ENCODE measurements at regions not wholly inside any gene's neighbourhood (a gene's known extent, or its start where the extent isn't known, plus 50 kb on each side); places are given as distances from the start of the nearest gene placed in this dataset.

DNA sequence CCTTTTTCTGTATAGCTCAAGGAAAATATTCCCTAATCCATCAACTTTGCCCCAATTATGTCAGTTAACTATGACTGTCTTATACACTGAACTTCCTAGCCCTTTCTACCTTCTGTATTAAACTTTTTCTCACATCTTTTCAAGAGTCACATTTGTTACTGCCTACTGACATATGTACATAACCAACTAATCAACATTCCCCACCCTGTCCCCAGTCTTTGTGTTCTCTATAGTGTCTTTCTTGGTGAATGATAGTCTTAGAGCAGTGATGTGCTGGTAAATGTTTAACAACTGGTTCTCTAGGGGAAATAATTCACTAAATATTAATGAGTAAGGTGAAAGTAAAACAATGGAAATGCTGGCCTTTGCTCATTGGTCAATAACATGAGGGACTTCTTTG is 61.6 kb upstream of the PIK3C3 start:
- ChIA-PET SMC1A (ENCODE audit: uncharacterized antibody, unreplicated experiment) (interaction anchor here (1.8 kb wide), 1 partner anchor 16 kb away, joined by 4 read pairs; no protein-coding TSS in a partner anchor), POLR2A (no interaction called here), RAD21 (ENCODE audit: unreplicated experiment) (no interaction called here), CTCF (interaction anchor here (1.8 kb wide), 1 partner anchor 15 kb away, joined by 6 read pairs; no protein-coding TSS in a partner anchor)
- Histone ChIP-seq H3K4me2 (ENCODE audit: control insufficient read depth, insufficient read depth) (no peak overlapping the region), H3K79me2 (ENCODE audit: control insufficient read depth, insufficient read depth, low read length) (no peaks in the 10 kb centered on the region), H3K9ac (ENCODE audit: control insufficient read depth, insufficient read depth, low read length) (no peak overlapping the region), H4K20me1 (ENCODE audit: control insufficient read depth, insufficient read depth) (no peaks in the 10 kb centered on the region), H2AFZ (ENCODE audit: control insufficient read depth, low read depth, low read length) (no peak overlapping the region), H3K36me3 (ENCODE audit: control insufficient read depth in 2 of 2, insufficient read depth in 2 of 2, low read length in 1 of 2) (no peaks in the 10 kb centered on the region), H3K4me3 (no peak overlapping the region), H3K27me3 (replicated peaks in 1 of 2; ENCODE audit: control insufficient read depth in 2 of 2, insufficient read depth in 2 of 2, low read length in 1 of 2) (no peaks in the 10 kb centered on the region), H3K27ac (ENCODE audit: control insufficient read depth, insufficient read depth) (no peak overlapping the region), H3K9me3 (replicated peaks; ENCODE audit: control insufficient read depth, insufficient read depth, low read length) (no peaks in the 10 kb centered on the region; the same call in 2 of the 3 replicates), H3K4me1 (ENCODE audit: control insufficient read depth, insufficient read depth, low read length) (no peaks in the 10 kb centered on the region)
- intact Hi-C loops (cut with micrococcal nuclease; ENCODE audit: unreplicated experiment): no loop called here
- TF ChIP-seq SIX5 (IDR thresholded peaks at IDR 0.05; ENCODE audit: low read depth, low read length, severe bottlenecking): no peak
- no peak for TF ChIP-seq KLF5 (IDR thresholded peaks at IDR 0.05; ENCODE audit: partially characterized antibody)
- no peak for TF ChIP-seq FOXK2 (IDR thresholded peaks at IDR 0.05)
- ATAC-seq (no peak), DNase-seq (ENCODE audit: low read depth, low spot score) (no peak), FAIRE-seq (no peak)
- no TSS peak for BruUV-seq (replicated peaks)
- in situ Hi-C loops (cut with MboI): no loop called here

DNA sequence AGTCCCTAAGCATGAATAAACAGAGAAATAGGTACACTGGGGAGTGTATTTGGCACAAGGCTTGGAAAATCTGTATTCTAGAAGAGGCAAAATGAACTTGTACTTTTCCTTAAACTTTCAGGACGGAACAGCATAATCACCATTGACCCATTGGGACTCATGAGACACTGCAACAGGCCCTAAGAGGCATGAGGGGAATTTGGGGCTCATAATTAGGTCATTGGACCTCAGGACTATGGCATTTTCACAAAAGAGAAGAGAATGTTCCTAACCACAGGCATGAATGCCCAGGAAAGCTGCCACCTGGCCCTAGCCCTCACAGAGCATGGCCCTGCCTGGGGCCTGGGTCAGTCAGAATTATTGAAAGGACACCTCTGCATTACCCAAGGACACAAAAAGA is 67.9 kb upstream of the PIK3C3 start:
- no peaks in the 10 kb centered on the region for H3K4me1 ChIP-seq (ENCODE audit: control insufficient read depth, insufficient read depth, low read length)
- CTCF ChIA-PET: no interaction called here
- H3K27ac ChIP-seq (ENCODE audit: control insufficient read depth, insufficient read depth): no peak overlapping the region
- no peak for DNase-seq (ENCODE audit: low read depth, low spot score)
- ATAC-seq: no peak
- 0% methylated on average over 1 of the region's 1 CpG for WGBS (ENCODE audit: insufficient coverage, insufficient replicate concordance, low lambda C conversion rate, missing lambda C conversion rate)
- no peak overlapping the region for H3K4me3 ChIP-seq
- H3K36me3 ChIP-seq (ENCODE audit: control insufficient read depth in 2 of 2, insufficient read depth in 2 of 2, low read length in 1 of 2): no peaks in the 10 kb centered on the region
- H3K79me2 ChIP-seq (ENCODE audit: control insufficient read depth, insufficient read depth, low read length): no peaks in the 10 kb centered on the region
- no peaks in the 10 kb centered on the region for H4K20me1 ChIP-seq (ENCODE audit: control insufficient read depth, insufficient read depth)
- RAD21 ChIA-PET (ENCODE audit: unreplicated experiment): no interaction called here
- H3K4me2 ChIP-seq (ENCODE audit: control insufficient read depth, insufficient read depth): no peak overlapping the region
- H3K27me3 ChIP-seq (replicated peaks in 1 of 2; ENCODE audit: control insufficient read depth in 2 of 2, insufficient read depth in 2 of 2, low read length in 1 of 2): no peaks in the 10 kb centered on the region; a peak in 1 of 4 replicates
- no peak for FAIRE-seq
- no peaks in the 10 kb centered on the region for H3K9me3 ChIP-seq (replicated peaks; ENCODE audit: control insufficient read depth, insufficient read depth, low read length)
- intact Hi-C loops (cut with micrococcal nuclease; ENCODE audit: unreplicated experiment): no loop called here
- no TSS peak for BruUV-seq (replicated peaks)
- H3K9ac ChIP-seq (ENCODE audit: control insufficient read depth, insufficient read depth, low read length): no peak overlapping the region
- POLR2A ChIA-PET: no interaction called here
- no peak overlapping the region for H2AFZ ChIP-seq (ENCODE audit: control insufficient read depth, low read depth, low read length)
- in situ Hi-C loops (cut with MboI): no loop called here
- SMC1A ChIA-PET (ENCODE audit: uncharacterized antibody, unreplicated experiment): no interaction called here
- TF ChIP-seq, protein P1, sequence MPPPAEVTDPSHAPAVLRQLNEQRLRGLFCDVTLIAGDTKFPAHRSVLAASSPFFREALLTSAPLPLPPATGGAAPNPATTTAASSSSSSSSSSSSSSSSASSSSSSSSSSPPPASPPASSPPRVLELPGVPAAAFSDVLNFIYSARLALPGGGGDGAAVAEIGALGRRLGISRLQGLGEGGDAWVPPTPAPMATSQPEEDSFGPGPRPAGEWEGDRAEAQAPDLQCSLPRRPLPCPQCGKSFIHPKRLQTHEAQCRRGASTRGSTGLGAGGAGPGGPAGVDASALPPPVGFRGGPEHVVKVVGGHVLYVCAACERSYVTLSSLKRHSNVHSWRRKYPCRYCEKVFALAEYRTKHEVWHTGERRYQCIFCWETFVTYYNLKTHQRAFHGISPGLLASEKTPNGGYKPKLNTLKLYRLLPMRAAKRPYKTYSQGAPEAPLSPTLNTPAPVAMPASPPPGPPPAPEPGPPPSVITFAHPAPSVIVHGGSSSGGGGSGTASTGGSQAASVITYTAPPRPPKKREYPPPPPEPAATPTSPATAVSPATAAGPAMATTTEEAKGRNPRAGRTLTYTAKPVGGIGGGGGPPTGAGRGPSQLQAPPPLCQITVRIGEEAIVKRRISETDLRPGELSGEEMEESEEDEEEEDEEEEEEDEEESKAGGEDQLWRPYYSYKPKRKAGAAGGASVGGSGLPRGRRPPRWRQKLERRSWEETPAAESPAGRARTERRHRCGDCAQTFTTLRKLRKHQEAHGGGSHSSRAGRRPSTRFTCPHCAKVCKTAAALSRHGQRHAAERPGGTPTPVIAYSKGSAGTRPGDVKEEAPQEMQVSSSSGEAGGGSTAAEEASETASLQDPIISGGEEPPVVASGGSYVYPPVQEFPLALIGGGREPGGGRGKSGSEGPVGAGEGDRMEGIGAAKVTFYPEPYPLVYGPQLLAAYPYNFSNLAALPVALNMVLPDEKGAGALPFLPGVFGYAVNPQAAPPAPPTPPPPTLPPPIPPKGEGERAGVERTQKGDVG (CRISPR knock-in tag; IDR thresholded peaks at IDR 0.05): no peak
- TF ChIP-seq MEF2A (IDR thresholded peaks at IDR 0.05; ENCODE audit: insufficient read depth, low read depth, low read length) (no peak), RBBP5 (conservative IDR thresholded peaks at IDR 0.05) (no peak), BCL11A (IDR thresholded peaks at IDR 0.05; ENCODE audit: low read depth, low read length) (no peak), ATF3 (IDR thresholded peaks at IDR 0.05; ENCODE audit: borderline replicate concordance, extremely low read depth, low read depth, low read length) (no peak), CBFB (IDR thresholded peaks at IDR 0.05; ENCODE audit: low read depth) (no peak)
- TF ChIP-seq, protein P2, sequence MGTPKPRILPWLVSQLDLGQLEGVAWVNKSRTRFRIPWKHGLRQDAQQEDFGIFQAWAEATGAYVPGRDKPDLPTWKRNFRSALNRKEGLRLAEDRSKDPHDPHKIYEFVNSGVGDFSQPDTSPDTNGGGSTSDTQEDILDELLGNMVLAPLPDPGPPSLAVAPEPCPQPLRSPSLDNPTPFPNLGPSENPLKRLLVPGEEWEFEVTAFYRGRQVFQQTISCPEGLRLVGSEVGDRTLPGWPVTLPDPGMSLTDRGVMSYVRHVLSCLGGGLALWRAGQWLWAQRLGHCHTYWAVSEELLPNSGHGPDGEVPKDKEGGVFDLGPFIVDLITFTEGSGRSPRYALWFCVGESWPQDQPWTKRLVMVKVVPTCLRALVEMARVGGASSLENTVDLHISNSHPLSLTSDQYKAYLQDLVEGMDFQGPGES (IDR thresholded peaks at IDR 0.05): no peak
- TF ChIP-seq, protein P3, sequence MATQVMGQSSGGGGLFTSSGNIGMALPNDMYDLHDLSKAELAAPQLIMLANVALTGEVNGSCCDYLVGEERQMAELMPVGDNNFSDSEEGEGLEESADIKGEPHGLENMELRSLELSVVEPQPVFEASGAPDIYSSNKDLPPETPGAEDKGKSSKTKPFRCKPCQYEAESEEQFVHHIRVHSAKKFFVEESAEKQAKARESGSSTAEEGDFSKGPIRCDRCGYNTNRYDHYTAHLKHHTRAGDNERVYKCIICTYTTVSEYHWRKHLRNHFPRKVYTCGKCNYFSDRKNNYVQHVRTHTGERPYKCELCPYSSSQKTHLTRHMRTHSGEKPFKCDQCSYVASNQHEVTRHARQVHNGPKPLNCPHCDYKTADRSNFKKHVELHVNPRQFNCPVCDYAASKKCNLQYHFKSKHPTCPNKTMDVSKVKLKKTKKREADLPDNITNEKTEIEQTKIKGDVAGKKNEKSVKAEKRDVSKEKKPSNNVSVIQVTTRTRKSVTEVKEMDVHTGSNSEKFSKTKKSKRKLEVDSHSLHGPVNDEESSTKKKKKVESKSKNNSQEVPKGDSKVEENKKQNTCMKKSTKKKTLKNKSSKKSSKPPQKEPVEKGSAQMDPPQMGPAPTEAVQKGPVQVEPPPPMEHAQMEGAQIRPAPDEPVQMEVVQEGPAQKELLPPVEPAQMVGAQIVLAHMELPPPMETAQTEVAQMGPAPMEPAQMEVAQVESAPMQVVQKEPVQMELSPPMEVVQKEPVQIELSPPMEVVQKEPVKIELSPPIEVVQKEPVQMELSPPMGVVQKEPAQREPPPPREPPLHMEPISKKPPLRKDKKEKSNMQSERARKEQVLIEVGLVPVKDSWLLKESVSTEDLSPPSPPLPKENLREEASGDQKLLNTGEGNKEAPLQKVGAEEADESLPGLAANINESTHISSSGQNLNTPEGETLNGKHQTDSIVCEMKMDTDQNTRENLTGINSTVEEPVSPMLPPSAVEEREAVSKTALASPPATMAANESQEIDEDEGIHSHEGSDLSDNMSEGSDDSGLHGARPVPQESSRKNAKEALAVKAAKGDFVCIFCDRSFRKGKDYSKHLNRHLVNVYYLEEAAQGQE (IDR thresholded peaks at IDR 0.05; ENCODE audit: low read depth, low read length): no peak

All from GM12878 (cell line).